ENCODE measurements at regions not wholly inside any gene's neighbourhood (a gene's known extent, or its start where the extent isn't known, plus 50 kb on each side); places are given as distances from the start of the nearest gene placed in this dataset.

DNA sequence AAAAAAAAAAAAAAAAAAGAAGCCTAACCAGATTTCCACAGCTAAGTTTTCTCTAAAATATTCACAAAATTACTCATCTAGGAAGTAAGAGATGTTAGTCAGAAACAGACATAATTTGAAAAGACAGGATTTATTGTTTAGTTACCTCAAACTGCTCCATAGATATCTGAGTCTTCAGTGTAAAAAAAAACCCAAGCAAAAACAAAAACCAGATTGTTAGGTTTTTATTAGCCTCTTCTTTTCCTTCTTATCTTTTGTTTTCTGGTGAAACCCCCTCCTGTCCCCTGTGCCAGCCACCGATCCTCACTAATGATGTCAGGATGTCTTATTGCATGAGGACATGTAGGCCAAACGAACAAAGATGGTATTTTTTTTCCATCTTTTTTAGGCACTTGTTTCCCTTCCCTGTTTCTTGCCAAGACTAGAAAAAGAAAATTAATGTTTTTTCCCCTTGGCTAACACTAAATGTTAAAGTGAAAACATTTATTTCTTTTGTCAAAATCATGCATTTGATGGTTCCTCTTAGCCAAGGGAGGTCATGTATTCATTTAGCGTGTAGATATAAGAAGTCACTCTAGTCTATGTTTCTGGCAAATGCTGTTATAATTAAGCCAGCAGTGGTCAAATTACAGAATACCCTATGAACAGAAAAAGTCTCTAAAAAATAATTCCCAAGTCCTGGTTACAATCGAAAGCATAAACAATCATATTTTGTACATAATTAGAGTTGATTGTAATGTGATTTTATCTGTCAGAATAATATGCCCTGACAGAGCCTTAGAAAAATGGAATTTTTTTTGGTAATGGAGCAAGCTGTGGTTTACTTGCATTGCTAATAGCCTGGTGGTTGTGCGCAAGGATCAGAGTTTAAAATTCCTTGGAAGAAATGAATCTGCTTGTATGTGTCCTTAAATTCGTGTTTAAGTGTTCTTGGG lies 702.4 kb upstream of the FZD8 start:
- no peaks in the 10 kb centered on the region for H3K9me3 ChIP-seq
- no peaks in the 10 kb centered on the region for H3K27me3 ChIP-seq
- H3K4me3 ChIP-seq, result no peak overlapping the region
- H3K27ac ChIP-seq, result no peak overlapping the region
- H3K4me1 ChIP-seq, result no peaks in the 10 kb centered on the region
- H3K36me3 ChIP-seq, result no peaks in the 10 kb centered on the region
- 56 to 58% methylated on average over 6 of the region's 6 CpGs for WGBS, 2 donors
- intact Hi-C loops (cut with DNase I), result no loop called here
- DNase-seq, result no peak
- TF ChIP-seq, protein P1, sequence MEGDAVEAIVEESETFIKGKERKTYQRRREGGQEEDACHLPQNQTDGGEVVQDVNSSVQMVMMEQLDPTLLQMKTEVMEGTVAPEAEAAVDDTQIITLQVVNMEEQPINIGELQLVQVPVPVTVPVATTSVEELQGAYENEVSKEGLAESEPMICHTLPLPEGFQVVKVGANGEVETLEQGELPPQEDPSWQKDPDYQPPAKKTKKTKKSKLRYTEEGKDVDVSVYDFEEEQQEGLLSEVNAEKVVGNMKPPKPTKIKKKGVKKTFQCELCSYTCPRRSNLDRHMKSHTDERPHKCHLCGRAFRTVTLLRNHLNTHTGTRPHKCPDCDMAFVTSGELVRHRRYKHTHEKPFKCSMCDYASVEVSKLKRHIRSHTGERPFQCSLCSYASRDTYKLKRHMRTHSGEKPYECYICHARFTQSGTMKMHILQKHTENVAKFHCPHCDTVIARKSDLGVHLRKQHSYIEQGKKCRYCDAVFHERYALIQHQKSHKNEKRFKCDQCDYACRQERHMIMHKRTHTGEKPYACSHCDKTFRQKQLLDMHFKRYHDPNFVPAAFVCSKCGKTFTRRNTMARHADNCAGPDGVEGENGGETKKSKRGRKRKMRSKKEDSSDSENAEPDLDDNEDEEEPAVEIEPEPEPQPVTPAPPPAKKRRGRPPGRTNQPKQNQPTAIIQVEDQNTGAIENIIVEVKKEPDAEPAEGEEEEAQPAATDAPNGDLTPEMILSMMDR (IDR thresholded peaks at IDR 0.05), result no peak
- no peak for TF ChIP-seq POLR2A (IDR thresholded peaks at IDR 0.05)

DNA sequence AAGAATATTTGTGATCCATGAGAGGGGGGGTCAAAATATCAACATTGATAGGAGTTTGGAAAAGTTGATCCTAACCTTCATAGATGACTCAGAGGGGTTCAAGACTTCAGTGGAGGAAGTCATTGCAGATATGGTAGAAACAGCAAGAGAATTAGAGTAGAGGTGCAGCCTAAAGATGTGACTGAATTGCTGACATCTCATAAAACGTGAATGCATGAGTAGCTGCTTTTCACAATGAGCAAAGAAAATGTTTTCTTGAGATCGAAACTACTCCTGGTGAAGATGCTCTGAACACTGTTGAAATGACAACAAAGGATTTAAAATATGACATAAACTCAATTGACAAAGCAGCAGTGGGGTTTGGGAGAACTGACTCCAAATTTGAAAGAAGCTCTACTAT lies 700.7 kb upstream of the FZD8 start:
- intact Hi-C loops (cut with DNase I), result no loop called here
- no peak for DNase-seq
- Histone ChIP-seq H3K27me3 (no peaks in the 10 kb centered on the region), H3K9me3 (no peaks in the 10 kb centered on the region), H3K36me3 (no peaks in the 10 kb centered on the region), H3K27ac (no peak overlapping the region), H3K4me3 (no peak overlapping the region), H3K4me1 (no peaks in the 10 kb centered on the region)
- WGBS, 2 donors, result 38 to 89% methylated on average over 2 of the region's 2 CpGs
- TF ChIP-seq, protein P1 (IDR thresholded peaks at IDR 0.05), result no peak
- TF ChIP-seq POLR2A (IDR thresholded peaks at IDR 0.05), result no peak

DNA sequence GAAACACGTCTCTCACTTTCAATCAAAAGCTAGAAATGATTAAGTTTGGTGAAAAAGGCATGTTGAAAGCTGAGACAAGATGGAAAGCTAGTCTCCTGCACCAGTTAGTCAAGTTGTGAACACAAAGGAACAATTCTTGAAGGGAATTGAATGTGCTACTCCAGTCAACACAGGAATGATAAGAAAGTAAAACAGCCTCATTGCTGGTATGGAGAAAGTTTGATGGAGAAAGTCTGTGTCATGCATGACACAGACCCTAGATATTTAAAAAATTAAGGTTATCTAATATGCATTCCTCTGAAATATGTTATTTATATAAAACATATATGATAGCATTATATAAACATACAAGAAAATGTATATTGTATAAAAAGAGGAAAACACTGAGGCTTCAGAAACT lies 699.4 kb upstream of the FZD8 start:
- no peaks in the 10 kb centered on the region for H3K9me3 ChIP-seq
- intact Hi-C loops (cut with DNase I), result no loop called here
- no peak overlapping the region for H3K4me3 ChIP-seq
- no peak for DNase-seq
- no peaks in the 10 kb centered on the region for H3K36me3 ChIP-seq
- no peaks in the 10 kb centered on the region for H3K4me1 ChIP-seq
- WGBS, 2 donors, result 56 to 93% methylated on average over 1 of the region's 1 CpG
- no peaks in the 10 kb centered on the region for H3K27me3 ChIP-seq
- H3K27ac ChIP-seq, result no peak overlapping the region
- no peak for TF ChIP-seq POLR2A (IDR thresholded peaks at IDR 0.05)
- TF ChIP-seq, protein P1 (IDR thresholded peaks at IDR 0.05), result no peak

DNA sequence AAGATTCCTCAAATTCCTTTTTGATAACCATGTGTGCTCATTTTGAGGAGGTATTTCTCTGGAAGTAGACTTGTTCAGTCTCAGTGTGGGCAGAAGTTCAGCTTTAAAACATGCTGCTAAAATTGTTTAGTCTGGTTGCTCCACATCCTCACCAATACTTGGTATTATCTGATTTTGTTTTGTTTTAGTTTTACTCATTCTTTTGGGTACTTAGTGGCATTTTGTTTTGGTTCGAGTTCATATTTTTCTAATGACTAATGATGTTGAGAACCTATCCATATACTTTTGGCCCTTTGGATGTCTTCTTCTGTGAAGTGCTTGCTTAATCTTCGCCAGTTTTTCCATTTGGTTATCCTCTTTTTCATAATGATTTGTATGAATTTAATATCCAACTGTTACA lies 694.2 kb upstream of the FZD8 start:
- H3K9me3 ChIP-seq, result no peaks in the 10 kb centered on the region
- H3K4me1 ChIP-seq, result no peaks in the 10 kb centered on the region
- no peaks in the 10 kb centered on the region for H3K27me3 ChIP-seq
- H3K4me3 ChIP-seq, result no peak overlapping the region
- TF ChIP-seq POLR2A (IDR thresholded peaks at IDR 0.05), result no peak
- TF ChIP-seq, protein P1 (IDR thresholded peaks at IDR 0.05), result no peak
- no peaks in the 10 kb centered on the region for H3K36me3 ChIP-seq
- intact Hi-C loops (cut with DNase I), result no loop called here
- DNase-seq, result no peak
- H3K27ac ChIP-seq, result no peak overlapping the region
- WGBS, 2 donors, result 70 to 80% methylated on average over 2 of the region's 2 CpGs

DNA sequence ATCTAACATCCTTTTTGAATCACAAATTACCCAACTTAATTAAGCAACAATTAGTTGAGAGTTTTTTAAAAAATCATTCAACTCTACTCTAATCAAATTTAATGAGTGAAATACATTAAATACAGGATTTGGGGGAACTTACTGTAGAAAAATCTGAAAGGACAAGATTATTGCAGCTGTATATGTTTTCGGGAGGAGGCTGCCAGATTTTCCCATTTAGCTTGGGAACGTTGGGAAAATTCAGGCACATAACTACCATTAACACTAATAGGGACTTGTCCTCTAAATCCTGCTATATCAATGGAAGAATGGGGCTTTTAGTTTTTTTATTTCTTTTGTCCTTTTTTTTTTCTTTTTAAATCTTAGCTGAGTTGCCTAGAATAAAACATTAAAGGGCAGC lies 691.4 kb upstream of the FZD8 start:
- no peak overlapping the region for H3K27ac ChIP-seq
- no peak overlapping the region for H3K4me3 ChIP-seq
- H3K36me3 ChIP-seq, result no peaks in the 10 kb centered on the region
- intact Hi-C loops (cut with DNase I), result no loop called here
- no peaks in the 10 kb centered on the region for H3K4me1 ChIP-seq
- no peak for DNase-seq
- TF ChIP-seq, protein P1 (IDR thresholded peaks at IDR 0.05), result no peak
- H3K27me3 ChIP-seq, result no peaks in the 10 kb centered on the region
- no peaks in the 10 kb centered on the region for H3K9me3 ChIP-seq
- WGBS, 2 donors, result 64 to 82% methylated on average over 2 of the region's 2 CpGs
